H1 (cell line): ENCODE measurements at regions not wholly inside any gene's neighbourhood (a gene's known extent, or its start where the extent isn't known, plus 50 kb on each side); places are given as distances from the start of the nearest gene placed in this dataset.

Experiments
- CTCF ChIA-PET: fragments of 300-600 bp; sonication (Branson Sonifier 250); formaldehyde crosslinking; loops from one replicate; lab custom pipeline; 2021; ENCODE audit not compliant: partially characterized antibody; lab: Charles Lee
- POLR2A ChIA-PET: fragments of 300-600 bp; sonication (Branson Sonifier 250); formaldehyde crosslinking; loops from one replicate; lab custom pipeline; 2021; ENCODE audit warnings: inconsistent platforms; ENCODE audit not compliant: partially characterized antibody; lab: Charles Lee
- DNase-seq, 2 experiments: peaks; one replicate each; pipeline versions ENCODE4 v3.0.0 to v3.0.0-alpha.2; 2010 to 2022; ENCODE audit warnings: low spot score in 2 of 2, low read depth in 1 of 2, mixed read lengths in 1 of 2
- FAIRE-seq: peaks from 2 replicates; lab custom pipeline; 2011; peaks lifted over from hg19 to GRCh38; lab: Jason Lieb, UNC
- H2AFZ ChIP-seq: 2 replicates; pipeline ENCODE4 v1.8.1; 2012; ENCODE audit warnings: low read length, inconsistent platforms
- H2AK5ac ChIP-seq: 2 replicates; pipeline ENCODE4 v1.6.1; 2013; ENCODE audit warnings: low read depth, low read length
- H2BK120ac ChIP-seq: replicated peaks from 2 replicates; pipeline ENCODE3; 2013; ENCODE audit warnings: low read depth, low read length, inconsistent platforms
- H2BK12ac ChIP-seq: 2 replicates; pipeline ENCODE4 v1.6.1; 2013; ENCODE audit warnings: low read depth, low read length
- H2BK15ac ChIP-seq: 2 replicates; pipeline ENCODE4 v1.6.1; 2013; ENCODE audit warnings: low read length
- H2BK20ac ChIP-seq: 2 replicates; pipeline ENCODE4 v1.6.1; 2013; ENCODE audit warnings: low read length
- H2BK5ac ChIP-seq: 2 replicates; pipeline ENCODE4 v1.6.1; 2013; ENCODE audit warnings: low read depth, low read length
- H3K14ac ChIP-seq: 2 replicates; pipeline ENCODE4 v1.6.1; 2013; ENCODE audit warnings: inconsistent platforms; ENCODE audit not compliant: insufficient read length
- H3K18ac ChIP-seq: 2 replicates; pipeline ENCODE4 v1.6.1; 2013; ENCODE audit warnings: low read length; ENCODE audit errors: extremely low read depth
- H3K23ac ChIP-seq: 2 replicates; pipeline ENCODE4 v1.6.1; 2013; ENCODE audit warnings: inconsistent platforms; ENCODE audit not compliant: insufficient read length
- H3K23me2 ChIP-seq: 2 replicates; pipeline ENCODE4 v1.6.1; 2013; ENCODE audit warnings: low read depth, low read length
- H3K27ac ChIP-seq: 2 replicates; pipeline ENCODE4 v1.6.1; 2011; ENCODE audit warnings: low read depth, low read length, inconsistent platforms
- H3K27me3 ChIP-seq, 4 experiments: replicated peaks in 1 of 4; 1 replicate in 1 of 4; 2 replicates in 3 of 4; pipeline versions ENCODE4 v1.6.1 to v1.8.1; 2011 to 2013; ENCODE audit warnings: low read length in 3 of 4, mild to moderate bottlenecking in 3 of 4, inconsistent platforms in 2 of 4, mixed read lengths in 2 of 4, moderate library complexity in 1 of 4; ENCODE audit not compliant: control insufficient read depth in 3 of 4, insufficient read depth in 3 of 4; ENCODE audit errors: extremely low read depth in 1 of 4
- H3K36me3 ChIP-seq, 4 experiments: 2 replicates each; pipeline versions ENCODE4 v1.6.1 to v1.8.1; 2011 to 2013; ENCODE audit warnings: mild to moderate bottlenecking in 4 of 4, low read length in 3 of 4, moderate library complexity in 2 of 4, control low read depth in 1 of 4, inconsistent platforms in 1 of 4; ENCODE audit not compliant: insufficient read depth in 4 of 4, control insufficient read depth in 2 of 4
- H3K4ac ChIP-seq: replicated peaks from 2 replicates; pipeline ENCODE3; 2013; ENCODE audit warnings: low read length, low read depth, mixed read lengths, inconsistent platforms; ENCODE audit not compliant: insufficient read length
- H3K4me1 ChIP-seq, 4 experiments: replicated peaks in 1 of 4; 1 replicate in 1 of 4; 2 replicates in 3 of 4; pipeline versions ENCODE4 v1.6.1 to v1.8.1; 2011 to 2013; ENCODE audit warnings: low read length in 3 of 4, inconsistent platforms in 2 of 4, mixed read lengths in 1 of 4; ENCODE audit not compliant: insufficient read depth in 4 of 4, control insufficient read depth in 3 of 4
- H3K4me2 ChIP-seq, 2 experiments: 2 replicates each; pipeline versions ENCODE4 v1.6.1 to v1.8.1; 2011 to 2013; ENCODE audit warnings: low read depth in 2 of 2, low read length in 2 of 2, control low read depth in 1 of 2, inconsistent platforms in 1 of 2, mild to moderate bottlenecking in 1 of 2; ENCODE audit not compliant: insufficient read depth in 1 of 2
- H3K4me3 ChIP-seq, 4 experiments: fragments of 200-600, 300-600 bp in 1 of 4; sonication (generic), shearing (Covaris generic), sonication (Bioruptor Twin) in 1 of 4; 2 replicates each; pipeline versions ENCODE4 v1.5.1 to v1.8.1; 2011 to 2016; ENCODE audit warnings: low read length in 4 of 4, low read depth in 3 of 4, control low read depth in 2 of 4, inconsistent platforms in 2 of 4, mild to moderate bottlenecking in 2 of 4, mixed read lengths in 1 of 4, moderate library complexity in 1 of 4; ENCODE audit not compliant: insufficient read depth in 2 of 4; ENCODE audit errors: extremely low read depth in 1 of 4
- H3K56ac ChIP-seq: replicated peaks from 2 replicates; pipeline ENCODE3; 2013; ENCODE audit warnings: low read depth, mild to moderate bottlenecking, mixed read lengths, low read length, inconsistent platforms; ENCODE audit not compliant: insufficient read length
- H3K79me1 ChIP-seq: 2 replicates; pipeline ENCODE4 v1.6.1; 2013; ENCODE audit warnings: low read depth, low read length, control low read depth
- H3K79me2 ChIP-seq, 2 experiments: 2 replicates each; pipeline versions ENCODE4 v1.6.1 to v1.8.1; 2012 to 2013; ENCODE audit warnings: low read length in 2 of 2, mild to moderate bottlenecking in 2 of 2, inconsistent platforms in 1 of 2; ENCODE audit not compliant: insufficient read depth in 2 of 2, control insufficient read depth in 1 of 2
- H3K9ac ChIP-seq, 4 experiments: replicated peaks in 1 of 4; 1 replicate in 1 of 4; 2 replicates in 3 of 4; pipeline versions ENCODE4 v1.6.1 to v1.8.1; 2011 to 2013; ENCODE audit warnings: low read depth in 3 of 4, low read length in 3 of 4, control low read depth in 2 of 4, mild to moderate bottlenecking in 2 of 4, moderate library complexity in 2 of 4, inconsistent platforms in 1 of 4; ENCODE audit errors: extremely low read depth in 1 of 4
- H3K9me3 ChIP-seq, 2 experiments: 2 replicates each; pipeline versions ENCODE4 v1.6.1 to v1.8.1; 2012 to 2013; ENCODE audit warnings: mild to moderate bottlenecking in 2 of 2, moderate library complexity in 2 of 2, control low read depth in 1 of 2, inconsistent platforms in 1 of 2, low read depth in 1 of 2, low read length in 1 of 2, mixed read lengths in 1 of 2; ENCODE audit not compliant: insufficient read depth in 2 of 2
- H4K20me1 ChIP-seq, 2 experiments: replicated peaks in 1 of 2; 2 replicates each; pipeline versions ENCODE3 to v1.8.1; 2011 to 2013; ENCODE audit warnings: inconsistent platforms in 2 of 2, low read length in 2 of 2, mild to moderate bottlenecking in 1 of 2; ENCODE audit not compliant: insufficient read depth in 2 of 2, control insufficient read depth in 1 of 2
- H4K5ac ChIP-seq: 2 replicates; pipeline ENCODE4 v1.6.1; 2013; ENCODE audit warnings: low read length, low read depth, mixed read lengths, inconsistent platforms; ENCODE audit not compliant: insufficient read length
- H4K8ac ChIP-seq: 2 replicates; pipeline ENCODE4 v1.8.0; 2013; ENCODE audit warnings: mild to moderate bottlenecking, moderate library complexity, low read length, inconsistent platforms; ENCODE audit not compliant: insufficient read depth; ENCODE audit errors: extremely low read depth
- H4K91ac ChIP-seq: replicated peaks from 2 replicates; pipeline ENCODE3; 2013; ENCODE audit warnings: low read length, mixed read lengths, inconsistent platforms; ENCODE audit not compliant: insufficient read length
- GTF2F1 ChIP-seq: IDR thresholded peaks from 2 replicates; pipeline ENCODE4 v1.6.1; 2012; ENCODE audit warnings: low read depth, low read length, improper control_type of control experiment, borderline replicate concordance
- JUN ChIP-seq: IDR thresholded peaks from 2 replicates; pipeline ENCODE4 v1.6.1; 2011; ENCODE audit warnings: low read depth, mild to moderate bottlenecking, improper control_type of control experiment, low read length
- MAFK ChIP-seq: IDR thresholded peaks from 2 replicates; pipeline ENCODE4 v1.6.1; 2012; ENCODE audit warnings: low read depth, mild to moderate bottlenecking, improper control_type of control experiment, low read length
- RBBP5 ChIP-seq: IDR thresholded peaks from 2 replicates; pipeline ENCODE4 v1.7.1; 2012; ENCODE audit warnings: low read depth, mild to moderate bottlenecking, inconsistent platforms, low read length, moderate library complexity, borderline replicate concordance
- SIN3A ChIP-seq, 2 experiments: IDR thresholded peaks in 1 of 2; conservative IDR thresholded peaks in 1 of 2; 2 replicates each; pipeline ENCODE4 v1.6.1; 2011 to 2012; ENCODE audit warnings: low read length in 2 of 2, improper control_type of control experiment in 1 of 2, low read depth in 1 of 2, mild to moderate bottlenecking in 1 of 2
- SP4 ChIP-seq: IDR thresholded peaks from 2 replicates; pipeline ENCODE4 v1.6.1; 2012; ENCODE audit warnings: low read length, inconsistent platforms
- SUZ12 ChIP-seq: fragments of 200-600 bp; sonication (generic); IDR thresholded peaks from 2 replicates; pipeline ENCODE4 v1.6.1; 2012; ENCODE audit warnings: mild to moderate bottlenecking, inconsistent platforms, low read length, moderate library complexity, mixed read lengths
- WGBS, 2 experiments: shearing (Covaris generic) in 1 of 2; methylation state at CpG; one replicate each; pipeline versions ENCODE4 v1.1.6 to v1.1.7; 2013 to 2015; ENCODE audit warnings: low lambda C conversion rate in 2 of 2, mixed read lengths in 2 of 2, inconsistent platforms in 1 of 2, low coverage in 1 of 2, missing lambda C conversion rate in 1 of 2; ENCODE audit not compliant: insufficient replicate concordance in 2 of 2, insufficient coverage in 1 of 2, insufficient read length in 1 of 2; ENCODE audit errors: extremely low coverage in 1 of 2, missing lambda C conversion rate in 1 of 2; 5-methylcytosine and 5-hydroxymethylcytosine counted together

- Histone ChIP-seq H3K4ac (no peak overlapping the region), H3K14ac (no peak overlapping the region), H3K18ac (no peak overlapping the region), H3K56ac (no peak overlapping the region), H3K79me1 (no peaks in the 10 kb centered on the region), H2BK20ac (no peak overlapping the region), H2AK5ac (no peak overlapping the region), H3K23ac (no peak overlapping the region), H3K23me2 (no peaks in the 10 kb centered on the region), H3K4me1 (0 out of 7 replicates have a peak, but pooled peaks cover 0 to 2% (median 0%) of the 10 kb centered on the region in 4 experiments), H4K20me1 (no peaks in the 10 kb centered on the region), H2BK15ac (no peak overlapping the region), H3K27me3 (no peaks in the 10 kb centered on the region), H3K4me3 (no peak overlapping the region), H4K8ac (no peak overlapping the region), H4K5ac (no peak overlapping the region), H3K4me2 (no peak overlapping the region), H2AFZ (no peak overlapping the region), H3K9ac (no peak overlapping the region), H3K27ac (no peak overlapping the region), H2BK12ac (no peak overlapping the region), H2BK5ac (no peak overlapping the region), H3K36me3 (no peaks in the 10 kb centered on the region), H4K91ac (no peak overlapping the region), H3K79me2 (no peaks in the 10 kb centered on the region), H3K9me3 (no peaks in the 10 kb centered on the region), H2BK120ac (no peak overlapping the region)
- WGBS, 2 experiments: 41% methylated on average over 1 of the region's 1 CpG; no CpG with 5 or more reads in 1 of the 2 experiments
- DNase-seq: no peak
- ChIA-PET POLR2A (no interaction called here), CTCF (no interaction called here)
- TF ChIP-seq GTF2F1: no peak
- no peak for TF ChIP-seq JUN
- no peak for TF ChIP-seq MAFK
- TF ChIP-seq SUZ12: no peak
- TF ChIP-seq SIN3A (conservative IDR thresholded peaks at IDR 0.05 in 1 of 2, IDR thresholded peaks at IDR 0.05 in 1 of 2; ENCODE audit: low read depth in 1 of 2, low read length in 2 of 2): no peak
- TF ChIP-seq SP4: no peak
- no peak for TF ChIP-seq RBBP5
- no peak for FAIRE-seq
These were observed 2385.0 kb downstream of the PCDH9 start for GRCh38 chr13:64845110-64845509.
